SK-N-SH treated with all-trans-retinoic acid at 6 μM for 48 hours (cell line): ENCODE measurements at regions not wholly inside any gene's neighbourhood (a gene's known extent, or its start where the extent isn't known, plus 50 kb on each side); places are given as distances from the start of the nearest gene placed in this dataset.

Experiments used
- ARNTL ChIP-seq: fragments of 450-650 bp; formaldehyde crosslinking; IDR thresholded peaks from 2 replicates; pipeline ENCODE4 v1.5.0; 2020; ENCODE audit warnings: low read depth, mild to moderate bottlenecking, moderate library complexity, borderline replicate concordance
- ESRRG ChIP-seq: fragments of 250-450 bp; sonication (Bioruptor Pico); IDR thresholded peaks from 2 replicates; pipeline ENCODE4 v1.6.1; 2021; ENCODE audit warnings: mild to moderate bottlenecking
- GLIS3 ChIP-seq: fragments of 250-450 bp; sonication (Bioruptor Pico); IDR thresholded peaks from 2 replicates; pipeline ENCODE4 v1.5.0; 2020; ENCODE audit warnings: mild to moderate bottlenecking, moderate library complexity
- PATZ1 ChIP-seq: fragments of 250-450 bp; sonication (Bioruptor Pico); IDR thresholded peaks from 2 replicates; pipeline ENCODE4 v1.8.0; 2020; ENCODE audit warnings: mild to moderate bottlenecking, moderate library complexity, borderline replicate concordance
- RARB ChIP-seq: fragments of 250-450 bp; sonication (Bioruptor Pico); IDR thresholded peaks from 2 replicates; pipeline ENCODE4 v1.8.0; 2021; ENCODE audit warnings: mild to moderate bottlenecking, moderate library complexity
- TOX ChIP-seq: fragments of 250-450 bp; sonication (Bioruptor Pico); IDR thresholded peaks from 2 replicates; pipeline ENCODE4 v1.8.0; 2021; ENCODE audit warnings: mild to moderate bottlenecking, moderate library complexity, borderline replicate concordance
- TSHZ2 ChIP-seq: fragments of 250-450 bp; sonication (Bioruptor Pico); IDR thresholded peaks from 2 replicates; pipeline ENCODE4 v1.5.0; 2020; ENCODE audit warnings: mild to moderate bottlenecking, moderate library complexity
- ZFP3 ChIP-seq: fragments of 250-450 bp; sonication (Bioruptor Pico); IDR thresholded peaks from 2 replicates; pipeline ENCODE4 v1.5.0; 2020; ENCODE audit warnings: mild to moderate bottlenecking, moderate library complexity
- ZFP30 ChIP-seq: fragments of 450-650 bp; formaldehyde crosslinking; IDR thresholded peaks from 2 replicates; pipeline ENCODE4 v1.5.0; 2022; ENCODE audit warnings: mild to moderate bottlenecking, moderate library complexity
- ZNF70 ChIP-seq: fragments of 450-650 bp; formaldehyde crosslinking; IDR thresholded peaks from 2 replicates; pipeline ENCODE4 v1.5.0; 2020; ENCODE audit warnings: mild to moderate bottlenecking, moderate library complexity

- TF ChIP-seq ZFP3: no peak
- TF ChIP-seq TSHZ2: no peak
- no peak for TF ChIP-seq ARNTL (CRISPR knock-in tag)
- no peak for TF ChIP-seq GLIS3 (CRISPR knock-in tag)
- no peak for TF ChIP-seq RARB (CRISPR knock-in tag)
- no peak for TF ChIP-seq TOX
- TF ChIP-seq PATZ1 (CRISPR knock-in tag): no peak
- TF ChIP-seq ZFP30 (CRISPR knock-in tag): no peak
- no peak for TF ChIP-seq ESRRG (CRISPR knock-in tag)
- no peak for TF ChIP-seq ZNF70 (CRISPR knock-in tag)
Observed at GRCh38 chr3:39750712-39751111, 58.7 kb upstream of the MYRIP start.
